Bronchial epithelial cell (primary cell): ENCODE measurements at regions not wholly inside any gene's neighbourhood (a gene's known extent, or its start where the extent isn't known, plus 50 kb on each side); places are given as distances from the start of the nearest gene placed in this dataset.
"Not testable (repeated sequence)": the region's sequence is repeated elsewhere in the genome, so short reads cannot be mapped to it uniquely, and the experiment has no call there.

Experiments
- DNase-seq: peaks from one replicate; pipeline ENCODE4 v3.0.0-alpha.2; 2010; ENCODE audit warnings: low read depth
- FAIRE-seq: peaks from 2 replicates; lab custom pipeline; 2011; peaks lifted over from hg19 to GRCh38; lab: Jason Lieb, UNC
- H3K27me3 ChIP-seq: 2 replicates; pipeline ENCODE4 v1.5.1; 2011; ENCODE audit warnings: low read length; ENCODE audit not compliant: control insufficient read depth, insufficient read depth
- H3K36me3 ChIP-seq: 2 replicates; pipeline ENCODE4 v1.5.1; 2011; ENCODE audit warnings: low read length; ENCODE audit not compliant: control insufficient read depth, insufficient read depth
- H3K4me3 ChIP-seq: 2 replicates; pipeline ENCODE4 v1.5.1; 2011; ENCODE audit warnings: mild to moderate bottlenecking, low read depth, low read length, control low read depth
- CTCF ChIP-seq: IDR thresholded peaks from 2 replicates; pipeline ENCODE4 v1.5.1; 2011; ENCODE audit warnings: mild to moderate bottlenecking, moderate library complexity, low read length, control low read depth, inconsistent platforms; ENCODE audit not compliant: insufficient read depth, severe bottlenecking

DNA sequence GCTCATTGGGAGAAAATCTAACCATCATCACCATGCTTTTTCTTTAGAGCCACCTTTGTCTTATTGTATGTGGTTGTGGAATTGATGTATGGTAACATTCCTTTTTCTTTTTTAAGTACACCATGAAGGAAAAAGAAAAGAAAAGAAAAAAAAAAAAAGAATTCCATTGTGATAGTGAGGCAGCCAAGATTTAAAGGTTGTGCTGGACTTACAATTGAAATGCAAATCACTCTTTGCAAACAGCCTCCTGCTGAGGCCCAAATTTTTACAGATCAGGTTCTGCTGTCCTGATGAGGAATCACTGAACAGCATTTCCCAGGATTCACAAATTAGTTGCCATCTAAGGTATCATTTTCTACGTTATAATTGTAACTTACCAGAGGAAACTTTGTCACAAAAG is 1101.0 kb upstream of the FANCL start:
- Histone ChIP-seq H3K27me3 (no peaks in the 10 kb centered on the region), H3K4me3 (no peak overlapping the region), H3K36me3 (no peaks in the 10 kb centered on the region)
- no peak for TF ChIP-seq CTCF
- DNase-seq (no peak), FAIRE-seq (no peak)

DNA sequence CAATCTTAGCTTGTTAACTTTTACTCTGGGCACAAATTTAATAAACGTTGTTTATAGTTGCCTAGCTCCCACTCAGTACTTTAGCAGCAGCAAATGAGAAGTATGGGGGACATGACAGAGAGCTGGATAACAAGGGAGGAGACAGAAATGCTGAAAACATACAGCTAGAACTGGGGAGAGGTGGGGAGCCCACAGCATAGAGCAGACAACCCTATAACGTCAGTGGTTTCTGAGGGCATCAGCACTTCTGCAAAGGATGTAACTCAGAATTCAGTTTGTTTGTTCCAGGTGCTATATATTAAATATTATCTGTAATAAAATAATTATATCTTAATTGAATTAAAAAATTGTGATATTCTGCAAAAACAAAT is 1098.7 kb upstream of the FANCL start:
- no peak for DNase-seq
- Histone ChIP-seq H3K27me3 (no peaks in the 10 kb centered on the region), H3K36me3 (no peaks in the 10 kb centered on the region), H3K4me3 (no peak overlapping the region)
- FAIRE-seq, result no peak
- no peak for TF ChIP-seq CTCF

DNA sequence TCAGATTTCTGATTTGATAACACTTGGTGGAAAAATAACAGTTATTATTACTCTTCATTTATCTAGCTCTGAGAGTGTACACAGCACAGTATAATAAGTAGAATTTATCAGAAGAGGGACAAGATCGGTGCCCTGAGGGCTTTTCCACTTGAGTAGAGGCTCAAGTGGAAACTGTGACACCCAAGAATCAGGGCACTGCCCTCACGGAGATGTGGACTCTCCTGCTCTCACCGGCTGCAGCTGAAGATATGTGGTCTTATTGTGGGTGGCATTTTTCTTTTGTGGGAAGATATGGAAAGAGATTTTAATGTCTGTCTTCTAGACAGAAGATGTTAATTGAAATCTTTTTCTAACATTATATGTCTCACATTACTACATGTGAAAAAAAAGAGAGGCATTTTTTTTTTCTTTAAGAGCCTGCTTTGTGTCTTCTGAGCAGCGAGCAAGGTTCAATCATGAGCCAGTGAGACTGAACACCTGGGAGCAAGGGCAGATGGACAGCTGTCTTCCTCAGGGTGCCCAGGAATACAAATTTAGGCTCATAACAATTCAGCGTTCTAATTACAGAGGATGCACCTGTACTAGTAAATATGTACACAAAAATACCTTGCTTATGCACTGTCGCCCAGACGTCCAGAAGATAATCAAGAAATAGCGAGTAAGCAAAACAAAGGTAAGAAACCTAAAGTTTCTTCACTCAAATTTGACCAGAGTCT is 1098.2 kb upstream of the FANCL start:
- Histone ChIP-seq H3K27me3 (no peaks in the 10 kb centered on the region), H3K36me3 (no peaks in the 10 kb centered on the region), H3K4me3 (no peak overlapping the region)
- no peak for DNase-seq
- no peak for TF ChIP-seq CTCF
- FAIRE-seq, result no peak

DNA sequence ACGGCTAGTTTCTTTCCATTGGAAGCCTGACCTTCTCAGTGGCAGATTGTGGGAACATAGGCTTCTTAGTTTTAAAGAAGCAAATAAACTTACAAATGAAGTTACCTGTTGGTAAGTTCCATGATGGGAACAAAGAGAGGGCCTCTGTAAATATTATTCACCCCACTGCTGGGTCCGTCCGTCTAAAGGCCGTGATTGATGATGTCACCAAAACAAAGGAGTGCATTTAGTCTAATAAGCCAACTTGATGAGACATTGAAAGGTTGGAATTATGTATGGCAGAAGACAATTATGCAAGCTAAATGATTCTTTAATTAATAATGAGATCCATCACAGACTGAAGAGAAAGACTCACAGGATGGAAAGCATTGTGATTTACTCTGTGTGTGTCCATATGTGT is 1091.9 kb upstream of the FANCL start:
- FAIRE-seq (no peak), DNase-seq (no peak)
- no peaks in the 10 kb centered on the region for H3K27me3 ChIP-seq
- H3K36me3 ChIP-seq, result no peaks in the 10 kb centered on the region
- no peak overlapping the region for H3K4me3 ChIP-seq
- TF ChIP-seq CTCF, result no peak

DNA sequence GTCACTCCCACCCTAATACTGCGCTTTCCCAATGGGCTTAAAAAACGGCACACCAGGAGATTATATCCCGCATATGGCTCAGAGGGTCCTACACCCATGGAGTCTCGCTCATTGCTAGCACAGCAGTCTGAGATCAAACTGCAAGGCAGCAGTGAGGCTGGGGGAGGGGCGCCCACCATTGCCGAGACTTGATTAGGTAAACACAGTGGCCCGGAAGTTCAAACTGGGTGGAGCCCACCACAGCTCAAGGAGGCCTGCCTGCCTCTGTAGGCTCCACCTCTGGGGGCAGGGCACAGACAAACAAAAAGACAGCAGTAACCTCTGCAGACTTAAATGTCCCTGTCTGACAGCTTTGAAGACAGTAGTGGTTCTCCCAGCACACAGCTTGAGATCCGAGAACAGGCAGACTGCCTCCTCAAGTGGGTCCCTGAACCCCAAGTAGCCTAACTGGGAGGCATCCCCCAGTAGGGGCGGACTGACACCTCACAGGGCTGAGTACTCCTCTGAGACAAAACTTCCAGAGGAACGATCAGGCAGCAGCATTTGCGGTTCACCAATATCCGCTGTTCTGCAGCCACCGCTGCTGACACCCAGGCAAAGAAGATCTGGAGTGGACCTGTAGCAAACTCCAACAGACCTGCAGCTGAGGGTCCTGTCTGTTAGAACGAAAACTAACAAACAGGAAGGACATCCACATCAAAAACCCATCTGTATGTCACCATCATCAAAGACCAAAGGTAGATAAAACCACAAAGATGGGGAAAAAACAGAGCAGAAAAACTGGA is 1085.6 kb upstream of the FANCL start:
- H3K27me3 ChIP-seq, H3K36me3 ChIP-seq, DNase-seq, H3K4me3 ChIP-seq, FAIRE-seq: not testable (repeated sequence)

GRCh38 chr2:59322870-59323269 is 1081.7 kb upstream of the FANCL start:
- Histone ChIP-seq H3K36me3 (no peaks in the 10 kb centered on the region), H3K4me3 (no peak overlapping the region), H3K27me3 (no peaks in the 10 kb centered on the region)
- no peak for TF ChIP-seq CTCF
- no peak for FAIRE-seq
- DNase-seq, result no peak
